NCI-H2081 (cell line): ENCODE measurements at regions not wholly inside any gene's neighbourhood (a gene's known extent, or its start where the extent isn't known, plus 50 kb on each side); places are given as distances from the start of the nearest gene placed in this dataset.
A peak's percentile ranks its signal among the peaks of the same experiment; 100 is the strongest.

Experiments used
- DNase-seq, 2 experiments: peaks; one replicate each; lab custom pipeline; 2025; lab: John Stamatoyannopoulos, UW

DNA sequence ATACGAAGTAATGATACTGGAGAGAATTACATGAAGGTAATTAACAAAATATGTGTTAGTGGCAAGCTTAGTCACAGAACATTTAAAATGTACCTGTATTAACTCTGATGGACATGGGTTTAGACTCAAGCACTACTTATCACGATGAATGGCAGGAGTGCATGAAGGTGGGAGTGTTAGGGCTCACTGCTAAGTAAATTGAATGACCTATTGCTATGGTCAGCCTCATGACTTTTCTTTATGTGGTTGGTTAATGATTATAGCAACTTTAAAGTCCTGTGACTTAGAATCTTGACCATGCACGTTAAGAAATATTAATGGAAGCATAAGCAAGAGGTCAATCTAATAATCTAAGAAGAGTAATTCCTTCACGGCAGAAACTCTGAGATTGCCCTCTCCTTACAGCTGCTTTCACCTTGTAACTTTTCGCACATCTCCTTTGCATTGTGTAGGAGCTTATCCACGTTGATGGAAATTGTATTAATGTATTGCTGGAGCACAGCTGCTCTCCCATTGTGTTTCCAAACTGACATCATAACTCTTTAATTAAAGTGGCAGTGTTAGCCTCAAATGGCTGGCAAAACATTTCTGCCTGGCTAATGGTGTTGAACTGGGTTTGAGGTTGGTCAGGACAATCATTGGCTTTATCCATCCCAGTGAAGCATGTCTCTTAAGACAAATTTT lies 114.5 kb downstream of the RXFP2 start:
- peak in 1 of 2 experiments; percentile 12 for DNase-seq

DNA sequence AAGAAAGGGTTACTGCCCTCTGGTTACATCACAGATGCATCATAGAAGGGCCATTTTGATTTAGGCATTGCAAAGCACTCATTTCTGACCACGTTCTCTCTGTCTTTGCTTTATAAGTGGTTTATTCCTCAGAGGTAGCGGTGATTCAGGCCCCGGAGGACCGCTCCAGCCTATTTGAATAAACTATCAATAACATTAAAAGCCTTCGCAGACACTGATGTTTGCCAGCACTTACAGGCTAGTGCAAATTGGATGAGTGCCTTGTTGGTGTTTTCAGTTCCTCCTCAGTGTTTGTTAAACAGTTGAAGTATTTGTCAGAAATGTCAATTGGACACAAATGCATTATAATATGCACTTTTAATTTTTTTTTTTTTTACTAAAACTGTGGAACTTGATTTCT lies 120.2 kb downstream of the RXFP2 start:
- DNase-seq, result peak in 1 of 2 experiments; percentile 29

DNA sequence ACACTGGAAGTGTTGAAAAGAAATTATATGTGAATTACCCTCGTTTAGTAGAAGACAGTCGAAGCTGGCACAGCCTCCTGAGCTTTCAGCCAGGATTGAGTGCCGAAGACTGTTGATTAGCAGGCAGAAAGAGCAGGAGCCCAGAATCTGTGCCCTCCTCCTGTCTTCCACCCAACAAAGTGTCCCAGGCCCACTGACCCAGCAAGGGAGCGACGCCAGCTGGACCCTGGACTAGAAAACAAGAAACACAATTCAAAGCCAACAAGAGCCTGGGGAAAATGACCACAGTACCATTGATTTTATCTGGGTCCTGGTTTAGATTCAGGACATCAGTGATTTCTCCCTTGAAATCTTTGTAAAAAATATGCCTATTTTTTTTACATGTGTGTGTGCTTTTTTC lies 120.7 kb downstream of the RXFP2 start:
- DNase-seq, result no peak

GRCh38 chr13:31862828-31863227 lies 123.5 kb downstream of the RXFP2 start:
- no peak for DNase-seq

DNA sequence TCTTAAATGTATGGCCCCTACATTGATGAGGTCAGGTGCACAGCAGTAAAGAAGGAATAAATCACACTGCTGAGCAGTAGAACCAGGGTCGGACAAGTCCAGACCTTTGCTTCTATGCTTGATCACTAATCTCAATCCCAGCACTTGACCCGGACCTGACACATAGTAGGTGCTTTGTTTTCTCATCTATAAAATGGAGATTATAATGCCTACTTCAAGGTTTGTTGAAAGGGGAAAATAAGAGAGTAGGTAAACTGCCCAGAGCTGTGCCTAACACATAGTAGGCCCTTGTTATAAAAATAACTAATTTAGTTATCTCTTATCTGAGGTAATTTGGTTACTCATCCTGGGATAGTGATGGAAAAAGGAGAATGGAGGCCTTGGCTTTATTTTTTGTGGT lies 125.0 kb downstream of the RXFP2 start:
- no peak for DNase-seq

- DNase-seq, result no peak
Measured at GRCh38 chr13:31866099-31866498, 126.8 kb downstream of the RXFP2 start.

DNA sequence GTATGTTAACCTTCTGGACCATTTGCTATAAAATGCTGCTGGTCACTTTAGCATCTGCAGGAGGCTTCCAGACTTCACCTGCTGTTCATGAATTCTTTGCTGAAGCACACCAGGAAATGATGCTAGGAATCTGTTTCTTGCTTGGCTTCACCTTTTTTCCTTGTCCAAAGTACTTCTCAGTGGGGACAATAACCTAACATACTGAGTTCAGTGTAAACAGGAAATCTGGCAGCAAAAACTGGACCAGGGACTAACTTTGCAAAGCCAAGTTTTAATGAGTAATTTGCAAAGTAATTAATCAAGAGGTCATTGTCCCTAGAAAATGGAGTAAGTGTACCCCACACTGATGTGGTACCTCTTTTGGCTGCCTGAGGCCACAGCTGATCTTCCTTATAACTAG lies 128.4 kb downstream of the RXFP2 start:
- no peak for DNase-seq

DNA sequence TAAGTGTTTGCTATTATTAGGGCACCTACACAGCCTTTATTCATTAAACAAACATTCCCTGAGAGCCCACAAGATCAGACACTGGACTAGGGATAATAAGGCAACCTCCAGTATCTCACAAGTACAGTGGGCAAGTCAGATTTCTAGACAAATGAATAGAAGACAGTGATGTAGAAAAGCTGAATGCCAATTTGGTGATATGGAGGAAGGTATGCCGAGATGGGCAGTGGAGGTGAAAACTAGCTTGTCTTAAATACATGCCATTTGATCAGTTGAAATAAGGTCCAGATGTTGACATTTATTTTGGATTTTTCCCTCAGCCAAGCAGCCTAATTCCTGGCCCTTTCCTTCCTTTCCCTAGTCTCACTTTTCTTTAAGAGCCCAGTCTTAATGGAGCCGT lies 130.3 kb downstream of the RXFP2 start:
- no peak for DNase-seq

DNA sequence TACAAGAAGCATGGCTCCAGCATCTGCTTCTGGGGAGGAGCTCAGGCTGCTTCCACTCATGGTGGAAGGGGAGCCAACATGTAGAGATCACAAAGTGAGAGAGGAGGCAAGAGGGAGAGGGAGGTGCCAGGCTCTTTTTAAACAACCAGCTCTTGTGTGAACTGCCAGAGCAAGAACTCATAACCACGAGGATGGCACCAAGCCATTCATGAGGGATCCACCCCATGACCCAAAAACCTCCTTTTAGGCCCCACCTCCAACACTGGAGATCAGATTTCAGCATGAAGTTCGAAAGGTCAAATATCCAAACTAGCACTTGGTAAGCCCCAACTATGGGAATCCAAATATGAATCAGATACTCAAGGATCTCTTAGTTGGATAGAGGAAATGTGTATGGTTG lies 131.2 kb downstream of the RXFP2 start:
- no peak for DNase-seq

GRCh38 chr13:31873145-31873544 lies 133.8 kb downstream of the RXFP2 start:
- no peak for DNase-seq

DNA sequence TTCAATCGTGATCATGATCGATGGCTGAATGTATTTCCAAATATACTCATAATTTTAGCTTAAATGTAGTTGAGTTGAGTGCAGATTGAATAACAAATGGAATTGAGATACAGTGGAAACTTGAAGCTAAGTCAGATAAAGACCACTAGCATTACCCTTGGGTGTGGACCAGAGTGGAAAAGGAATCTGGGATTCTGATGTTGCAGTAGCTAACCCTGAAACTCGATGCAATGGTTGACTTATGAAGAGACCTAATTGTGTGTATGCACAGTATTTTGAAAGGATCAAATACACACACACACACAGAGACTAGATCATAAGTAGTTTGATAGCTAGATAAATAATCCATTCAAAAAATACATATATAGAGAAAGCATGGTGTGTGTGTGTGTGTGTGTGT lies 135.8 kb downstream of the RXFP2 start:
- no peak for DNase-seq

DNA sequence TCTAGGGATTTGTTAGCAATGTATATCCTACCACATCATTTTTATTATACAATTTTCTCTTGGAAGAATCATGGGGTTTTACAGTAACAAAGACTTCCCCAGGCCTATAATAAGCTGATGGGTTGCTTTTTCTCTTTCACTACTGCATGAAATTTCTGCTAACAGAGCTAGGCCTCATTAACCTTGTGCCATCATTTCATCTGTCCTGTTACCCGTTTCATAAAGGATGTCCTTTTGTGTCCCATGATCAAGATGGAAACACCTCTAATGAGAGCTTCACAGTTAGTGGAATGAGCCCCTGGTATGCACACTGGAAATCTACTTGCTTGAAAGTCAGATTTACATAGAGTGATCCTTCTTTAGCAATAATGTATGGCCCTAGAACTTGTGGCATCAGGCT lies 138.7 kb downstream of the RXFP2 start:
- DNase-seq, result no peak

GRCh38 chr13:31878495-31878894 lies 139.2 kb downstream of the RXFP2 start:
- no peak for DNase-seq

DNA sequence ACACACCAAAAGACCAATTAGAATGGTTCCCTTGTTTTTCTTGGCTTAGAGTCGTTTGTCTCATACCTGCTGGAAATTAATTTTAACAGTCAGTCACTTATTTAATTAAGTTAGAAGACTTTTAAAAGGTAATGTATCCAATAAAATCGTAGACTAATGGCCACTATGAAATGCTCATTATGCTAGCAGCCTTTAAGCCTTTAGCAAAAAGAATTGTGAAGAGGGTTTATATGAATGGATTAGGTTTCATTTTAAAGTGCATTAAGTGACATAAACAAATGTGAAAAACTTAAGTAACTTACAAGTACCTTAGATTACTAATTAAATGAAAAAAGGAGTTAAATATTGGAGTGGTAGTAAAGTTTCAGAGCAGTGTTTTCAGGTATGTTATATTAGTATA lies 139.6 kb downstream of the RXFP2 start:
- DNase-seq, result no peak

DNA sequence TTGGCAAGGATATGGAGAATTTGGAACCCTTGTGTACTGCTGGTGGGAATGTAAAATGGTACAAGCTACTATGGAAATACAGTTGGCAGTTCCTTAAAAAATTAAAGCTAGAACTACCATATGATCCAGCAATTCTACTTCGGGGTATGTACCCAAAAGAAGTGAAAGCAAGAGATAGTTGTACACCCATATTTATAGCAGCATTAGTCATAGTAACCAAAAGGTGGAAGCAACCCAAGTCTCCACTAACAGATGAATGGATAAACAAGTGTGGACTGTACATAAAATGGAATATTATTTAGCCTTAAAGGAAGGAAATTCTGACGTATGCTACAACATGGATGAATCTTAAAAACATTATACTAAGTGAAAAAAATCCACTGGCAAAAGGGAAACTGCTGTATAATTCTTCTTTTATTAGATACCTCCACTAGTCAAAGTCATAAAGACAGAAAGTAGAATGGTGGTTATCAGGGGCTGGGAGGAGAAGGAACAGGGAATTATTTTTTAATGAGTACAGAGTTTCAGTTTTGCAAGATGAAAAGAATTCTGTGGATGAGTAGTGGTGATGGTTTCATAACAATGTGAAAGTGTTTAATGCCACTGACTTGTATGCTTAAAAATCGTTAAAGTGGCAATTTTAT lies 141.6 kb downstream of the RXFP2 start:
- DNase-seq, result no peak

- DNase-seq, result no peak
Measured at GRCh38 chr13:31881495-31881882, 142.2 kb downstream of the RXFP2 start.

GRCh38 chr13:31882794-31883193 lies 143.5 kb downstream of the RXFP2 start:
- DNase-seq, result no peak

DNA sequence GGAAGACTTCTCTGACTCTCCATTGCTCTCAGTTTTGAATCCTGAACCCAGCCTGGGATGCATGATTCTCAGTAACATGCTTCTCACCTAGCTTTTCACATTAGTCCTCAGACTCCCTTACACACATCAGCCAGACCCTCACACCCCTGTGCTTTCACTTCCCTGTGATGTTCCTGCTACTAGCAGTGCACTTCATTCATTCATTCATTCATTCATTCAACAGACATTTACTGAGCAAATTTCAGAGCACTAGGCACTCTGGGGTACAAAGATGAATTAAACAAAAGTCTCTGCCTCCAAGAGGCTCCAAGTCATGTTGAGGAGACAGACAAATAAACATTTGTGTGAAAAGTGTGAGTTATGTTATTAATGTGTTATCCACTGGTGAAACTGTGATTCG lies 145.2 kb downstream of the RXFP2 start:
- DNase-seq, result no peak

GRCh38 chr13:31885994-31886393 lies 145.6 kb upstream of the FRY start:
- no peak for DNase-seq

GRCh38 chr13:31887286-31887685 lies 144.3 kb upstream of the FRY start:
- no peak for DNase-seq

DNA sequence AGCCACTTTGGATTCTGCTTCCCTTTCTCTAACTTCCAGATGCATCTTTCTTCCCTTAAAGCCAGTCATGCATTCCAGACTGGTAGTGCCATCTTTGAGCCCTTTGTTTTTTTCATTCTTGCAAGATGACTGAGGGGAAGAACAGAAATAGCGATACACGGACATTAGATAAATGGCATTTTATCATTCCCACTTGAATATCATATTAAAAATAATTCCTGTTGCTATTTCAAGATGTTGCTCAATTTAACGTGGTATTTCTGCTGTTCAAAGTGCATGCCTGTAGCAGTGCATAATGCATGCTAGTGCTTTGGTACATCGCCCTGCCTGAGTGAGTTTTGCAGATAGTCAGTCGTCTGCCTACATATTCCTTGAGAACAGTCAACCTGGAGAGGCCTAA lies 140.6 kb upstream of the FRY start:
- no peak for DNase-seq

DNA sequence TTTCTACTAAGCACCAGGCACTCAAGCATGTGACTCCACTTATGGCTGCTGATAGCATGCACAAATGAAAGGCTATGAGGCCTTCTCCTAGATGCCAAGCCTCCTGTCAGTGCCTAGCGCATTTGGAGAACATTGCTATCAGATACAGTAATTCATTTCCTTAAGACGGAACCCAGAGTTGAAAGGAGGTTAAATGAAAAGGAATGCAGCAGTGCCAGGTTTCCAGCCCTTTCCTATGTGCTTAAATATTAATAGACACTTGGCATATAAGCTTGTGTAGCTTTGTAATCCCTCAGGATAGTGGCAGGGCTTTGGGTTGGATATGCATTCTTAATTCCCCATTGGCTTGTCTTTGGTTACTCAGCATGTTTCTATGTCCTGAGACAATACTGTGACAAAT lies 140.1 kb upstream of the FRY start:
- no peak for DNase-seq

DNA sequence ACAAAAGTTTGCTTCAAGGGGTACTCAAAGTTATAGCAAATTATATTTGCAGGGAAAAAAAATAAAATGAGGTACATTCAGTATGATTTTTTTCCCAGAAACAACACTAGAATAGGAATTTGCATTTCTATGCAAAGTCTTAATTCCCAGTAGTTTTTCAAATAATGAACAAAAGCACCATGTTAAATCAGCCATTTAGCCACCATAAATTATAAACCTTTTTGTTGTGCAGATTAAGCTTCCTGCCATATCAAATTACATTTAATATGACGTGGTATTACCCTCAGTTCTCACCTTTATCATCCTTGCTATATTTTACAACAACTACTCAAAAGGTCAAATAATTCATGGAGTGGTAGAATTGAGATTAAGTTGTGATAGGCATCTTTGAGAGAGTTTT lies 136.6 kb upstream of the FRY start:
- no peak for DNase-seq

- DNase-seq, result no peak
Measured at GRCh38 chr13:31895691-31896090, 135.9 kb upstream of the FRY start.
